PC-3 (cell line): ENCODE measurements at regions not wholly inside any gene's neighbourhood (a gene's known extent, or its start where the extent isn't known, plus 50 kb on each side); places are given as distances from the start of the nearest gene placed in this dataset.

Source experiments
- EZH2phosphoT487 ChIP-seq: fragments of 300-600 bp; sonication (generic); IDR thresholded peaks from 2 replicates; pipeline ENCODE4 v1.6.1; 2018; ENCODE audit warnings: mild to moderate bottlenecking, antibody characterized with exemption, low read length, borderline replicate concordance
- TF ChIP-seq, protein P1 (sequence below): fragments of 300-600 bp; sonication (generic); conservative IDR thresholded peaks from 2 replicates; pipeline ENCODE4 v1.5.1; 2017; ENCODE audit warnings: antibody characterized with exemption, low read depth, mild to moderate bottlenecking, low read length

DNA sequence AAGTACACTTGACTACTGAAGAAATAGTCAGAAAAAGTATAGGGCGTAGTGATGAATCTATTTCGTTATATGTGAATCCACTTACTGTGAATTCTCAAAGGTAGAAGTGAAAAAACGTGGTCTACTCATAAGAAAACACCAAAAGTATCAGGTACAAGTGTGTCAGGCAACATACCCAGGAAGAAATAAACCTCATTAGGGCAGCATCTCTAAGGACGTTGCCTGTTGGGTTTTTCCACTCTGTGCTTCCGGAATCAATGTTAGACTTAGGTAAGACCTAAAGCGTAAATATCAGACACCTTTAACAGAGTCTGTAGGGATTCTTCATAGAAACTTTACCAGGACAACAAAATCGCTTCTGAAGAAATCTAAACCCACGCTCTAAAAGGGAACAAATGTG lies 607.2 kb upstream of the EPHA7 start:
- TF ChIP-seq, protein P1, sequence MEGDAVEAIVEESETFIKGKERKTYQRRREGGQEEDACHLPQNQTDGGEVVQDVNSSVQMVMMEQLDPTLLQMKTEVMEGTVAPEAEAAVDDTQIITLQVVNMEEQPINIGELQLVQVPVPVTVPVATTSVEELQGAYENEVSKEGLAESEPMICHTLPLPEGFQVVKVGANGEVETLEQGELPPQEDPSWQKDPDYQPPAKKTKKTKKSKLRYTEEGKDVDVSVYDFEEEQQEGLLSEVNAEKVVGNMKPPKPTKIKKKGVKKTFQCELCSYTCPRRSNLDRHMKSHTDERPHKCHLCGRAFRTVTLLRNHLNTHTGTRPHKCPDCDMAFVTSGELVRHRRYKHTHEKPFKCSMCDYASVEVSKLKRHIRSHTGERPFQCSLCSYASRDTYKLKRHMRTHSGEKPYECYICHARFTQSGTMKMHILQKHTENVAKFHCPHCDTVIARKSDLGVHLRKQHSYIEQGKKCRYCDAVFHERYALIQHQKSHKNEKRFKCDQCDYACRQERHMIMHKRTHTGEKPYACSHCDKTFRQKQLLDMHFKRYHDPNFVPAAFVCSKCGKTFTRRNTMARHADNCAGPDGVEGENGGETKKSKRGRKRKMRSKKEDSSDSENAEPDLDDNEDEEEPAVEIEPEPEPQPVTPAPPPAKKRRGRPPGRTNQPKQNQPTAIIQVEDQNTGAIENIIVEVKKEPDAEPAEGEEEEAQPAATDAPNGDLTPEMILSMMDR: no peak
- TF ChIP-seq EZH2phosphoT487: no peak
